Ishikawa (cell line): ENCODE measurements at regions not wholly inside any gene's neighbourhood (a gene's known extent, or its start where the extent isn't known, plus 50 kb on each side); places are given as distances from the start of the nearest gene placed in this dataset.

Source experiments
- CEBPB ChIP-seq: IDR thresholded peaks from 2 replicates; pipeline ENCODE4 v1.6.1; 2012
- CREB1 ChIP-seq: IDR thresholded peaks from 2 replicates; pipeline ENCODE4 v1.6.1; 2012; ENCODE audit warnings: low read depth
- EGR1 ChIP-seq: IDR thresholded peaks from 2 replicates; pipeline ENCODE4 v1.6.1; 2012
- EP300 ChIP-seq: IDR thresholded peaks from 2 replicates; pipeline ENCODE4 v1.6.1; 2012; ENCODE audit warnings: borderline replicate concordance
- FOXM1 ChIP-seq: IDR thresholded peaks from 2 replicates; pipeline ENCODE4 v1.6.1; 2012; ENCODE audit warnings: low read depth, borderline replicate concordance
- NFIC ChIP-seq: IDR thresholded peaks from 2 replicates; pipeline ENCODE4 v1.6.1; 2012
- RAD21 ChIP-seq: IDR thresholded peaks from 2 replicates; pipeline ENCODE4 v1.6.1; 2012; ENCODE audit warnings: low read depth
- TAF1 ChIP-seq: IDR thresholded peaks from 2 replicates; pipeline ENCODE4 v1.6.1; 2012; ENCODE audit warnings: low read depth, mild to moderate bottlenecking
- TCF12 ChIP-seq: IDR thresholded peaks from 2 replicates; pipeline ENCODE4 v1.6.1; 2012; ENCODE audit warnings: low read depth
- TEAD4 ChIP-seq: IDR thresholded peaks from 2 replicates; pipeline ENCODE4 v1.6.1; 2012
- YY1 ChIP-seq: IDR thresholded peaks from 2 replicates; pipeline ENCODE4 v1.6.1; 2012; ENCODE audit warnings: low read depth
- ZBTB7A ChIP-seq: IDR thresholded peaks from 2 replicates; pipeline ENCODE4 v1.6.1; 2012; ENCODE audit warnings: low read depth
- TF ChIP-seq, protein P1 (sequence below): IDR thresholded peaks from 2 replicates; pipeline ENCODE4 v1.6.1; 2012
- TF ChIP-seq, protein P2 (sequence below): IDR thresholded peaks from 2 replicates; pipeline ENCODE4 v1.6.1; 2012; ENCODE audit warnings: low read depth, mild to moderate bottlenecking
- TF ChIP-seq, protein P3 (sequence below): IDR thresholded peaks from 2 replicates; pipeline ENCODE4 v1.6.1; 2012

DNA sequence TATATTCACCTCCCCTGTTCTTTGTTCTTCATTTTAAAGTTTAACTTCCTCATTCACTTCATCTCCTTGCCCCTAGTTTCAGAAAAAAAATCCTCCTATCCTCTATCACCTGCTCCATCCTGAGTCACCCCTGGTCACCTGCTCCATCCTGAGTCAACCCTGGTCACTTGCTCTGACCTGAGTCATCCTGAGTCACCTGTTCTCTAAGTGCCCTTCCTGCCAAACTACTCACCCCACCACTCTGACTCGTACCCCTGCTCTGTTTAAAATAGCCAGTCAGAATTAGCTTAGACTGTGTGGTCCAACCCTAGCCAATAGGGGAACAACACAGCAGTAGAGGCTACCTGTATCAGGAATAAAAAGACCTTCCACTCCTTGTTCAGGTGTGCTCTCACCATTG, 716.9 kb downstream of the ZBBX start:
- TF ChIP-seq NFIC = no peak
- TF ChIP-seq CEBPB = no peak
- no peak for TF ChIP-seq CREB1
- TF ChIP-seq YY1 = no peak
- TF ChIP-seq, protein P1, sequence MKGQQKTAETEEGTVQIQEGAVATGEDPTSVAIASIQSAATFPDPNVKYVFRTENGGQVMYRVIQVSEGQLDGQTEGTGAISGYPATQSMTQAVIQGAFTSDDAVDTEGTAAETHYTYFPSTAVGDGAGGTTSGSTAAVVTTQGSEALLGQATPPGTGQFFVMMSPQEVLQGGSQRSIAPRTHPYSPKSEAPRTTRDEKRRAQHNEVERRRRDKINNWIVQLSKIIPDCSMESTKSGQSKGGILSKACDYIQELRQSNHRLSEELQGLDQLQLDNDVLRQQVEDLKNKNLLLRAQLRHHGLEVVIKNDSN = no peak
- no peak for TF ChIP-seq TEAD4
- TF ChIP-seq EP300 = no peak
- no peak for TF ChIP-seq TCF12
- no peak for TF ChIP-seq EGR1
- no peak for TF ChIP-seq ZBTB7A
- TF ChIP-seq, protein P2, sequence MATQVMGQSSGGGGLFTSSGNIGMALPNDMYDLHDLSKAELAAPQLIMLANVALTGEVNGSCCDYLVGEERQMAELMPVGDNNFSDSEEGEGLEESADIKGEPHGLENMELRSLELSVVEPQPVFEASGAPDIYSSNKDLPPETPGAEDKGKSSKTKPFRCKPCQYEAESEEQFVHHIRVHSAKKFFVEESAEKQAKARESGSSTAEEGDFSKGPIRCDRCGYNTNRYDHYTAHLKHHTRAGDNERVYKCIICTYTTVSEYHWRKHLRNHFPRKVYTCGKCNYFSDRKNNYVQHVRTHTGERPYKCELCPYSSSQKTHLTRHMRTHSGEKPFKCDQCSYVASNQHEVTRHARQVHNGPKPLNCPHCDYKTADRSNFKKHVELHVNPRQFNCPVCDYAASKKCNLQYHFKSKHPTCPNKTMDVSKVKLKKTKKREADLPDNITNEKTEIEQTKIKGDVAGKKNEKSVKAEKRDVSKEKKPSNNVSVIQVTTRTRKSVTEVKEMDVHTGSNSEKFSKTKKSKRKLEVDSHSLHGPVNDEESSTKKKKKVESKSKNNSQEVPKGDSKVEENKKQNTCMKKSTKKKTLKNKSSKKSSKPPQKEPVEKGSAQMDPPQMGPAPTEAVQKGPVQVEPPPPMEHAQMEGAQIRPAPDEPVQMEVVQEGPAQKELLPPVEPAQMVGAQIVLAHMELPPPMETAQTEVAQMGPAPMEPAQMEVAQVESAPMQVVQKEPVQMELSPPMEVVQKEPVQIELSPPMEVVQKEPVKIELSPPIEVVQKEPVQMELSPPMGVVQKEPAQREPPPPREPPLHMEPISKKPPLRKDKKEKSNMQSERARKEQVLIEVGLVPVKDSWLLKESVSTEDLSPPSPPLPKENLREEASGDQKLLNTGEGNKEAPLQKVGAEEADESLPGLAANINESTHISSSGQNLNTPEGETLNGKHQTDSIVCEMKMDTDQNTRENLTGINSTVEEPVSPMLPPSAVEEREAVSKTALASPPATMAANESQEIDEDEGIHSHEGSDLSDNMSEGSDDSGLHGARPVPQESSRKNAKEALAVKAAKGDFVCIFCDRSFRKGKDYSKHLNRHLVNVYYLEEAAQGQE = no peak
- TF ChIP-seq FOXM1 = no peak
- no peak for TF ChIP-seq TAF1
- TF ChIP-seq RAD21 = no peak
- TF ChIP-seq, protein P3, sequence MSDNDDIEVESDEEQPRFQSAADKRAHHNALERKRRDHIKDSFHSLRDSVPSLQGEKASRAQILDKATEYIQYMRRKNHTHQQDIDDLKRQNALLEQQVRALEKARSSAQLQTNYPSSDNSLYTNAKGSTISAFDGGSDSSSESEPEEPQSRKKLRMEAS = no peak

DNA sequence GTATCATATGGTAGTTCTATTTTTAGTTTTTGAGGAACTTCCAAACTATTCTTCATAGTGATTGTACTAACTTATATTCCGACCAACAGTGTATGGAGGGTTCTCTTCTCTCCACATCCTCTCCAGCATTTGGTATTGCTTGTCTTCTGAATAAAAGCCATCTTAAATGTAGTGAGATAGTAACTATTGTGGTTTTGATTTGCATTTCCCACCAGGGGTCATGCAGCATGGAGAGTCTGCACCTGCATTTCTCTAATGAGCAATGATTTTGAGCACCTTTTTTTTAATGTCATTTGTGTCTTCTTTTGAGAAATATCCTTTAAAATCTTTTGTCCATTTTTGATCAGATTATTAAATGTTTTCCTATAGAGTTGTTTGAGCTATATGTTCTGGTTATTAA, 718.5 kb downstream of the ZBBX start:
- no peak for TF ChIP-seq FOXM1
- no peak for TF ChIP-seq TAF1
- TF ChIP-seq CEBPB = no peak
- no peak for TF ChIP-seq TEAD4
- TF ChIP-seq CREB1 = no peak
- no peak for TF ChIP-seq RAD21
- no peak for TF ChIP-seq EP300
- TF ChIP-seq EGR1 = no peak
- no peak for TF ChIP-seq TCF12
- no peak for TF ChIP-seq NFIC
- no peak for TF ChIP-seq YY1
- TF ChIP-seq ZBTB7A = no peak
- TF ChIP-seq, protein P2 = no peak
- TF ChIP-seq, protein P1 = no peak
- TF ChIP-seq, protein P3 = no peak

DNA sequence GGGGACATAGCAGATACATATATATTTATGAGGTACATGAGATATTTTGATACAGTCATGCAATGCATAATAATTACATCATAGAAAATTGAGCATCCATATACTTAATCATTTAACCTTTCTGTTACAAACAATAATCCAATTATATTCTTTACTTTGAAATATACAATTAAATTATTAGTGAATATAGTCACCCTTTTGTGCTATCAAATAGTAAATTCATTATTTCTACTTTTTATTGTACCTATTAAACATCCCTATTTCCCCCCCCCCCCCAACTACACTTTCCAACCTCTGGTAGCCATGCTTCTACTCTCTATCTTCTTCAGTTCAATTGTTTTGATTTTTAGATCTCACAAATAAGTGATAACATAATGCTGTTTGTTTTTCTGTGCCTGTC, 719.1 kb downstream of the ZBBX start:
- TF ChIP-seq RAD21 = no peak
- no peak for TF ChIP-seq CEBPB
- no peak for TF ChIP-seq TEAD4
- TF ChIP-seq TCF12 = no peak
- no peak for TF ChIP-seq CREB1

DNA sequence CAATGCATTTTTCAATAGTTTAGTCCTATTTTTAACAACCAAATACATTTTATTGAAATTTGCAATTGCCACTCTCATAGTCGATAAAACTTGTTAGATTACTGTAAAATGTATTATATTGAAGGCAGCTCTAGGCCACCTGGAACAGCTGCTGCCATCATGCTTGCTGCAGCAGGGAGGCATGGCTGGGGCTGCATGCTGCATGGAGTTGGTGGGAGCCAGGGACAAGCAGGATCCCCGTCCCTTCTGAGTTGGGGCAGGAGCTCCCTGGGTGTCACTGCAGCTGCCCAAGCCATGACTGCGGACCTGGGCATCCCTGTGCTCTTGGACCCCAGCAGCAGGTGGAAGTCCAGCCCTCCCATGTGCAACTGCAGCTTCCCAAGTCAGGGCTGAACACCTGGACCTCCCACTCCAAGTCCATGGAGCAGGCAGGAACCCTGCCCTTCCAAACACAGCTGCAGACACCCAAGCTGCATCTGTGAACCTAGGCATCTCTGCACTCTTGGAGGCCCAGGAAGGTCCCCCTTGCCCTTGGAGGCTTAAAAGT, 742.0 kb downstream of the ZBBX start:
- TF ChIP-seq FOXM1 (no peak), NFIC (no peak), EGR1 (no peak), TAF1 (no peak), RAD21 (no peak), CREB1 (no peak), EP300 (no peak), YY1 (no peak), TEAD4 (no peak), CEBPB (no peak), TCF12 (no peak), ZBTB7A (no peak)
- TF ChIP-seq, protein P1 = no peak
- TF ChIP-seq, protein P3 = no peak
- TF ChIP-seq, protein P2 = no peak
